LNCAP (cell line): ENCODE measurements at regions not wholly inside any gene's neighbourhood (a gene's known extent, or its start where the extent isn't known, plus 50 kb on each side); places are given as distances from the start of the nearest gene placed in this dataset.

Experiments
- CTCF ChIP-seq: fragments of 450-650 bp; IDR thresholded peaks from 2 replicates; pipeline ENCODE4 v1.5.1; 2017; ENCODE audit warnings: mild to moderate bottlenecking

- no peak for TF ChIP-seq CTCF
Observed at GRCh38 chr14:96931751-96932150, 134.6 kb downstream of the VRK1 start.

DNA sequence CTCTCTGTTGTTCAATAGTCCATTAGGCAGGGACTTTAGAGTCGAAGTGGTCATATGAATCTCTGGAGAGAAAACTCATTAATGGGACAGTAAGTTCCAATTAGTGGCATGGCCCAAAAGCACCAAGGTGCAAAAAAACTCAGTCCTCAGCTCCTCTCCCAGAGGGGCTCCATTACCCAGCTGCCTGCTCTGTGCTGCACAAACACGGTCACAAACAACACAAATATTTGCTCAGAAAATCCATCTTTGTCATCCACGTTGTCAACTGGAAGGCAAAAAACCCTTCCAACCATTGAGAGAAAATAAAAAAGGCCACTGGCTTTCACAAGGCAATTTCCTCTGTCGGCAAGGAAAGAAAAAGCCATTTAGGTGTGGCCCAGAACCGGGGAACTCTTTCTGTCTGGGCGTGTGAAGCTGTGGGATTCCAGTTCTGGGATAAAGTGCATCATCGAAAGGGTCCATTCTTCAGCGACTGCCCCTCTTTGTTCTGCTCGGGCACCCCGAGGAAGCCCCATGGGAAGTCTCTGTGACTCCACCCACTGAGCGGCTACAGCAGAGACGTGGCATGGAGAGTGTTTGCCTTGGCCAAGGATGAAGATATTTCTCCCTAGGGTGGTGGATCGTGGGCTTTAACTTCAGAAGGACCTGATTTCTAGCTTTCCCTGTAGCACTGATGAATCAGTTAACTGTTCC, 137.6 kb downstream of the VRK1 start:
- no peak for TF ChIP-seq CTCF

GRCh38 chr14:96938946-96939345, 141.8 kb downstream of the VRK1 start:
- TF ChIP-seq CTCF = peak; percentile 81

GRCh38 chr14:96940009-96940408, 142.8 kb downstream of the VRK1 start:
- no peak for TF ChIP-seq CTCF

- TF ChIP-seq CTCF = no peak
Observed at GRCh38 chr14:96944297-96944696, 147.1 kb downstream of the VRK1 start.

DNA sequence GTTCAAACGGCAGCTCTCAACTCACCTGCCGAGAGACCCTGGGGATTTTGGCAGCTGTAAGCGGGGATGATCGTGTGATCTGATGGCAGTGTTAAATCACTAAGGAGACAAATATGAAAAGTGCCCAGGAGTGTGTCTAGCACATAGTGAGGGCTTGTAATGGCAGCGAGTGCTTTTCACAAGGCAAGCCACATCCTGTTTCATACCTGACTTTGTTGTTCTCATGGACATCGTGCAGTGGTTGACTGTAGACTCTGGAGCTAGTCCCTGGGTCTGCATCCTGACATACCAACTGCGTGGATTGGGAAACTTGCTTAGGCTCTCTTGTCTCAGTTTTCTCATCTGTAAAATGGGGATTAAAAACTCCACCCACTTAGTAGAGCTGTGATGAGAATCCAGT, 148.5 kb downstream of the VRK1 start:
- TF ChIP-seq CTCF = no peak

DNA sequence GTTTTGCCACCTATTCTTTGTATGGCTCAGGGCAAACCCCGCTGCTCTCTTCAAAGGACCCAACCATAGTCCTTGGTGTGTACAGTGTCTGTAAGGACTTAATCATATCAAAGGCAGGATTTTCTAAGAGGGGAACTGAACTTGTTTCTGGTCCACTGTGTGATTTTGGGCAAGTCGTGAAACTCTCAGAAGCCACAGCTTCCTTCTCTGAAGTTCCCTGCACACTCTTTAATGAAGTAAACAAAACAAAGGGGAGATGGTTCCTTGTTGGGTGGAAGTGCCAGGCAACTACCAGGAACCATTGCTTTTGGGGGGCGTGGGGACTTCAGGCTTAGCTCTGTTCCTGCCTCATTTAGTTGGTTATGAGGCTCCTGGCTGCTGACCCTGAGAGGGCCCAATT, 152.4 kb downstream of the VRK1 start:
- TF ChIP-seq CTCF = no peak

DNA sequence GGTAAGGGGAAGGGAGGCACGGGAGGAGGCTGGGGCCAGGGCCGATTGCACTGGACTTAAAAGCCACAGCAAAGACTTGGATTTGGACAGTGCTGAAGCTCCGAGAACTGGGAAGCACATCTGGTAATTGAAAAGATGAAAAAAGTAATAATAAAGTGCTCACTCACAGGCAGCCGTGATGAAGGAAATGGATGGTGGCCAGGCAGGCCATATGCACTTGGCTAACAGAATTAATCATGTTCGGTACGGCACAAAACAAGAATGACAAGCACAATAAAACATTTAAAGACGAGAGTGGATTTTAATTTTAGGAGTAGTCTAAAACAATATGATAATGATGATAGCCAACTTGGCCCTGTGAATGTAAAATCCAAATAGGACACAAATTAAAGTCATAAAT, 154.3 kb downstream of the VRK1 start:
- no peak for TF ChIP-seq CTCF
